ENCODE measurements at regions not wholly inside any gene's neighbourhood (a gene's known extent, or its start where the extent isn't known, plus 50 kb on each side); places are given as distances from the start of the nearest gene placed in this dataset.

- no peak for DNase-seq
Observed at GRCh38 chr15:75136118-75136517, 65.6 kb upstream of the C15orf39 start.

GRCh38 chr15:75136758-75137157 lies 64.9 kb upstream of the C15orf39 start:
- DNase-seq: no peak

- DNase-seq: no peak
Observed at GRCh38 chr15:75138016-75138999, 63.4 kb upstream of the C15orf39 start.

- DNase-seq: no peak
Observed at GRCh38 chr15:75140080-75140879, 61.4 kb upstream of the C15orf39 start.

- no peak for DNase-seq
Observed at GRCh38 chr15:75142499-75142898, 59.2 kb upstream of the C15orf39 start.

- no peak for DNase-seq
Observed at GRCh38 chr15:75143738-75144334, 57.8 kb upstream of the C15orf39 start.

- no peak for DNase-seq
Observed at GRCh38 chr15:75145027-75145841, 56.4 kb upstream of the C15orf39 start.

GRCh38 chr15:75148280-75148679 lies 53.4 kb upstream of the C15orf39 start:
- no peak for DNase-seq

- DNase-seq: no peak
Observed at GRCh38 chr15:75149867-75150709, 51.6 kb upstream of the C15orf39 start.

- no peak for DNase-seq
Observed at GRCh38 chr15:75151214-75152128, 50.2 kb upstream of the C15orf39 start.

Measured in NCI-H2029 treated with DMSO at 0.1 percent for 48 hours (cell line).